IMR-90 (cell line): ENCODE measurements at regions not wholly inside any gene's neighbourhood (a gene's known extent, or its start where the extent isn't known, plus 50 kb on each side); places are given as distances from the start of the nearest gene placed in this dataset.

ENCODE experiments used
- ATAC-seq: fragments of 200-7000 bp; cut with Tn5 transposase; 2 replicates; pipeline ENCODE4 v1.9.1; 2020; ENCODE audit warnings: low read depth, mild to moderate bottlenecking, moderate library complexity
- BruUV-seq: library from RNA; stranded (reverse); fragments of 400-500 nt; replicated peaks from 2 replicates; lab custom pipeline; 2021; lab: Mats Ljungman, UMichigan
- CTCF ChIA-PET: fragments of 300-600 bp; formaldehyde crosslinking; extraction: SDS; loops from one replicate; lab custom pipeline; 2021; ENCODE audit warnings: antibody characterized with exemption; lab: Yijun Ruan, JAX
- POLR2A ChIA-PET: fragments of 300-600 bp; sonication (Branson Sonifier 250); formaldehyde crosslinking; loops from one replicate; lab custom pipeline; 2022; ENCODE audit warnings: antibody characterized with exemption; ENCODE audit not compliant: unreplicated experiment; lab: Charles Lee
- DNase-seq: peaks from one replicate; pipeline ENCODE4 v3.0.0; 2013
- H2AFZ ChIP-seq: replicated peaks from 2 replicates; pipeline ENCODE3; 2013; ENCODE audit warnings: low read length, mild to moderate bottlenecking; ENCODE audit not compliant: poor library complexity
- H2AK5ac ChIP-seq: 2 replicates; pipeline ENCODE4 v1.6.1; 2013; ENCODE audit warnings: low read depth, low read length, inconsistent platforms
- H2AK9ac ChIP-seq: replicated peaks from 2 replicates; pipeline ENCODE3; 2013; ENCODE audit warnings: mild to moderate bottlenecking, low read depth, low read length, moderate library complexity; ENCODE audit not compliant: poor library complexity
- H2BK120ac ChIP-seq: 2 replicates; pipeline ENCODE4 v1.6.1; 2013; ENCODE audit warnings: low read depth, low read length, inconsistent platforms
- H2BK15ac ChIP-seq: 3 replicates; pipeline ENCODE4 v1.6.1; 2013; ENCODE audit warnings: low read depth, low read length, inconsistent platforms
- H2BK20ac ChIP-seq: 2 replicates; pipeline ENCODE4 v1.6.1; 2013; ENCODE audit warnings: low read depth, mild to moderate bottlenecking, inconsistent platforms, low read length, moderate library complexity
- H2BK5ac ChIP-seq: 2 replicates; pipeline ENCODE4 v1.6.1; 2013; ENCODE audit warnings: mild to moderate bottlenecking, low read depth, low read length, inconsistent platforms; ENCODE audit not compliant: poor library complexity, severe bottlenecking
- H3K14ac ChIP-seq: replicated peaks from 2 replicates; pipeline ENCODE4 v1.6.1; 2013; ENCODE audit warnings: low read depth, low read length, inconsistent platforms
- H3K18ac ChIP-seq: 2 replicates; pipeline ENCODE4 v1.6.1; 2013; ENCODE audit warnings: low read depth, low read length, control low read depth
- H3K23ac ChIP-seq: 2 replicates; pipeline ENCODE4 v1.6.1; 2013; ENCODE audit warnings: low read depth, low read length, inconsistent platforms
- H3K27ac ChIP-seq: 2 replicates; pipeline ENCODE4 v1.5.1; 2013; ENCODE audit warnings: mild to moderate bottlenecking, control low read depth, low read length; ENCODE audit not compliant: insufficient read depth
- H3K27me3 ChIP-seq: 2 replicates; pipeline ENCODE4 v1.6.1; 2013; ENCODE audit warnings: low read length; ENCODE audit not compliant: control insufficient read depth, insufficient read depth
- H3K36me3 ChIP-seq: 2 replicates; pipeline ENCODE4 v1.6.1; 2013; ENCODE audit warnings: low read length, mixed read lengths; ENCODE audit not compliant: control insufficient read depth, insufficient read depth
- H3K4ac ChIP-seq: 2 replicates; pipeline ENCODE4 v1.6.1; 2013; ENCODE audit warnings: low read depth, low read length, inconsistent platforms
- H3K4me1 ChIP-seq: 2 replicates; pipeline ENCODE4 v1.6.1; 2013; ENCODE audit warnings: low read length, mixed read lengths; ENCODE audit not compliant: control insufficient read depth, insufficient read depth
- H3K4me2 ChIP-seq: 2 replicates; pipeline ENCODE4 v1.6.1; 2013; ENCODE audit warnings: low read depth, mild to moderate bottlenecking, control low read depth, low read length, moderate library complexity
- H3K4me3 ChIP-seq: 2 replicates; pipeline ENCODE4 v1.5.1; 2013; ENCODE audit warnings: low read depth, mild to moderate bottlenecking, control low read depth, low read length, moderate library complexity; ENCODE audit not compliant: insufficient read depth
- H3K56ac ChIP-seq: 2 replicates; pipeline ENCODE4 v1.6.1; 2013; ENCODE audit warnings: low read length, inconsistent platforms; ENCODE audit not compliant: insufficient read depth; ENCODE audit errors: extremely low read depth
- H3K79me1 ChIP-seq, 2 experiments: 2 replicates each; pipeline ENCODE4 v1.6.1; 2013; ENCODE audit warnings: low read length in 2 of 2, inconsistent platforms in 1 of 2, low read depth in 1 of 2
- H3K9ac ChIP-seq: 2 replicates; pipeline ENCODE4 v1.6.1; 2013; ENCODE audit warnings: low read depth, low read length, control low read depth
- H3K9me1 ChIP-seq: 2 replicates; pipeline ENCODE4 v1.6.1; 2013; ENCODE audit warnings: low read length, inconsistent platforms; ENCODE audit not compliant: insufficient read depth
- H3K9me3 ChIP-seq: 2 replicates; pipeline ENCODE4 v1.6.1; 2013; ENCODE audit warnings: low read length; ENCODE audit not compliant: control insufficient read depth, insufficient read depth
- H4K20me1 ChIP-seq: 2 replicates; pipeline ENCODE4 v1.6.1; 2013; ENCODE audit warnings: low read length, inconsistent platforms; ENCODE audit not compliant: insufficient read depth
- H4K5ac ChIP-seq: 2 replicates; pipeline ENCODE4 v1.6.1; 2013; ENCODE audit warnings: mild to moderate bottlenecking, low read depth, low read length, control low read depth
- H4K8ac ChIP-seq, 2 experiments: 2 replicates each; pipeline ENCODE4 v1.6.1; 2013; ENCODE audit warnings: low read depth in 2 of 2, low read length in 2 of 2, control low read depth in 1 of 2, inconsistent platforms in 1 of 2
- H4K91ac ChIP-seq: 2 replicates; pipeline ENCODE4 v1.6.1; 2013; ENCODE audit warnings: low read depth, low read length, inconsistent platforms; ENCODE audit not compliant: insufficient read depth
- CHD1 ChIP-seq: IDR thresholded peaks from 2 replicates; pipeline ENCODE4 v1.6.1; 2012; ENCODE audit warnings: low read depth, low read length, improper control_type of control experiment
- MXI1 ChIP-seq: IDR thresholded peaks from 2 replicates; pipeline ENCODE4 v1.6.1; 2012; ENCODE audit warnings: low read depth, mild to moderate bottlenecking, low read length, moderate library complexity, borderline replicate concordance
- RAD21 ChIP-seq: IDR thresholded peaks from 2 replicates; pipeline ENCODE4 v1.6.1; 2012; ENCODE audit warnings: low read length, improper control_type of control experiment
- RCOR1 ChIP-seq: IDR thresholded peaks from 2 replicates; pipeline ENCODE4 v1.6.1; 2012; ENCODE audit warnings: mild to moderate bottlenecking, low read length, improper control_type of control experiment; ENCODE audit not compliant: insufficient replicate concordance
- RFX5 ChIP-seq: IDR thresholded peaks from 2 replicates; pipeline ENCODE4 v1.8.0; 2012; ENCODE audit warnings: low read depth, mild to moderate bottlenecking, low read length, moderate library complexity
- whole genome bisulfite sequencing, 2 experiments: methylation state at CpG; one replicate each; pipeline versions ENCODE4 v1.1.5 to v1.1.7; 2013; ENCODE audit warnings: missing lambda C conversion rate in 2 of 2; ENCODE audit not compliant: insufficient read length in 1 of 2; ENCODE audit errors: extremely low coverage in 2 of 2; 5-methylcytosine and 5-hydroxymethylcytosine counted together
- dilution Hi-C: fragments of 300-500 bp; cut with HindIII; formaldehyde crosslinking; loops from one replicate; pipeline ENCODE4 v1.14.3; 2018; ENCODE audit warnings: low sequenced_read_pairs; ENCODE audit not compliant: unreplicated experiment
- in situ Hi-C: fragments of 300-500 bp; cut with MboI; formaldehyde crosslinking; loops from 3 replicates; pipeline ENCODE4 v1.14.3; 2019; ENCODE audit warnings: low sequenced_read_pairs, inconsistent platforms, mixed read lengths
- intact Hi-C: fragments of 100-400 bp; cut with micrococcal nuclease; formaldehyde crosslinking; loops from 2 replicates; pipeline ENCODE4 v1.10.0; 2022
- TF ChIP-seq, protein P1 (sequence below): fragments of 150-350 bp; IDR thresholded peaks from 2 replicates; pipeline ENCODE4 v1.6.1; 2017; ENCODE audit warnings: mild to moderate bottlenecking, antibody characterized with exemption, low read length, low read depth

DNA sequence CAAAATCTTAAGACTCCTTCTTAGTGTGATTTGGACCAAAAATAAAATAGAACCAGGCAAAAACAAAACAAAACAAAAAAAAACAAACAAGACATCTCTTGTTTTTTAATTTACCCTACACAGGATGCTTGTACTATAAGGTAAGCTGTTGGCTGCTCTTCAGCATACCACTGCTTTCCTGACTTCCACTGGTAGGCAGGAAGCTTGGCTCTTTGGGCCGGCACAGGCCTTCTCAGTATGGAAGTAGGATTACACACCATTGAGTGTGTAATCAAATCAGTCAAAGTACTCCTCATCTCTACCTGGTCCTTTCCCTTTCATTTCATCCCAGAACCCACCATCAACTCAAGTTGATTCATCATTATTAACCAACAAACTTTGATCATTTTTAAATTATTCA, 61.9 kb upstream of the RGS1 start:
- no peak overlapping the region for H3K4me2 ChIP-seq
- H3K4me1 ChIP-seq = peaks cover 1% of the 10 kb centered on the region; the same call in 1 of the 2 replicates
- no peak overlapping the region for H4K8ac ChIP-seq
- no peak overlapping the region for H3K14ac ChIP-seq
- H3K27me3 ChIP-seq = no peaks in the 10 kb centered on the region
- BruUV-seq = no TSS peak
- no peak overlapping the region for H3K9ac ChIP-seq
- H4K5ac ChIP-seq = no peak overlapping the region
- H3K4ac ChIP-seq = no peak overlapping the region
- intact Hi-C loops = no loop called here
- H2AK5ac ChIP-seq = no peak overlapping the region
- no peak for ATAC-seq
- no peak overlapping the region for H3K27ac ChIP-seq
- in situ Hi-C loops = no loop called here
- H4K20me1 ChIP-seq = no peaks in the 10 kb centered on the region
- no peak overlapping the region for H3K4me3 ChIP-seq
- H2AK9ac ChIP-seq = no peak overlapping the region
- no peak overlapping the region for H2AFZ ChIP-seq
- dilution Hi-C loops = no loop called here
- no peak overlapping the region for H3K23ac ChIP-seq
- H3K56ac ChIP-seq = no peak overlapping the region
- no peaks in the 10 kb centered on the region for H3K36me3 ChIP-seq
- H2BK5ac ChIP-seq = no peak overlapping the region
- CTCF ChIA-PET = interaction anchor here (1.1 kb wide), 1 partner anchor 293 kb away, joined by 4 read pairs; no protein-coding TSS in a partner anchor
- H2BK120ac ChIP-seq = no peak overlapping the region
- H2BK15ac ChIP-seq = 0 out of 3 replicates have a peak overlapping the region, but pooled peaks have one; percentile 2
- POLR2A ChIA-PET = no interaction called here
- no CpG with 5 or more reads among the region's 1 CpG for WGBS, 2 experiments
- no peak overlapping the region for H2BK20ac ChIP-seq
- H3K9me3 ChIP-seq = no peaks in the 10 kb centered on the region
- no peaks in the 10 kb centered on the region for H3K9me1 ChIP-seq
- no peaks in the 10 kb centered on the region for H3K79me1 ChIP-seq
- no peak overlapping the region for H3K18ac ChIP-seq
- no peak for DNase-seq
- TF ChIP-seq, protein P1, sequence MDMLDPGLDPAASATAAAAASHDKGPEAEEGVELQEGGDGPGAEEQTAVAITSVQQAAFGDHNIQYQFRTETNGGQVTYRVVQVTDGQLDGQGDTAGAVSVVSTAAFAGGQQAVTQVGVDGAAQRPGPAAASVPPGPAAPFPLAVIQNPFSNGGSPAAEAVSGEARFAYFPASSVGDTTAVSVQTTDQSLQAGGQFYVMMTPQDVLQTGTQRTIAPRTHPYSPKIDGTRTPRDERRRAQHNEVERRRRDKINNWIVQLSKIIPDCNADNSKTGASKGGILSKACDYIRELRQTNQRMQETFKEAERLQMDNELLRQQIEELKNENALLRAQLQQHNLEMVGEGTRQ = no peak
- TF ChIP-seq RCOR1 (no peak), MXI1 (no peak), RAD21 (no peak), RFX5 (no peak), CHD1 (no peak)
- no peak overlapping the region for H4K91ac ChIP-seq
